Peyer's patch (tissue), 4 donors: ENCODE measurements at regions not wholly inside any gene's neighbourhood (a gene's known extent, or its start where the extent isn't known, plus 50 kb on each side); places are given as distances from the start of the nearest gene placed in this dataset.

Source experiments
- CTCF ChIP-seq, 6 experiments: fragments of 450-650 bp in 4 of 6; fragments of 200-600 bp in 2 of 6; sonication (generic) in 1 of 6; IDR thresholded peaks; one replicate each; pipeline ENCODE4 v1.5.1; 2017 to 2019; ENCODE audit warnings: antibody characterized with exemption in 6 of 6, mild to moderate bottlenecking in 3 of 6, moderate library complexity in 1 of 6
- POLR2A ChIP-seq, 2 donors: fragments of 450-650 bp; IDR thresholded peaks; one replicate each; pipeline ENCODE4 v1.5.1; 2017; ENCODE audit warnings: antibody characterized with exemption in 2 of 2, mild to moderate bottlenecking in 2 of 2, moderate library complexity in 2 of 2

GRCh38 chr14:87241018-87241768 is 751.8 kb downstream of the GALC start:
- TF ChIP-seq CTCF (IDR thresholded peaks at IDR 0.05) (no peak), POLR2A (IDR thresholded peaks at IDR 0.05) (no peak)
